NCI-H748 (cell line): ENCODE measurements at regions not wholly inside any gene's neighbourhood (a gene's known extent, or its start where the extent isn't known, plus 50 kb on each side); places are given as distances from the start of the nearest gene placed in this dataset.
"Not testable (repeated sequence)": the region's sequence is repeated elsewhere in the genome, so short reads cannot be mapped to it uniquely, and the experiment has no call there.

Source experiments
- DNase-seq: peaks from one replicate; lab custom pipeline; 2025; ENCODE audit not compliant: unreplicated experiment; lab: John Stamatoyannopoulos, UW

GRCh38 chr2:236346366-236346765 is 82.2 kb upstream of the ASB18 start:
- DNase-seq = no peak

GRCh38 chr2:236348279-236348678 is 84.1 kb upstream of the ASB18 start:
- no peak for DNase-seq

- DNase-seq = no peak
These were observed 84.8 kb upstream of the ASB18 start for GRCh38 chr2:236348976-236349375.

- no peak for DNase-seq
These were observed 86.2 kb upstream of the ASB18 start for GRCh38 chr2:236350426-236350825.

- no peak for DNase-seq
These were observed 87.8 kb upstream of the ASB18 start for GRCh38 chr2:236351966-236352525.

GRCh38 chr2:236352761-236353593 is 88.8 kb upstream of the ASB18 start:
- peak; percentile 47 for DNase-seq

GRCh38 chr2:236353594-236353942 is 89.4 kb upstream of the ASB18 start:
- DNase-seq = no peak

- no peak for DNase-seq
These were observed 90.1 kb upstream of the ASB18 start for GRCh38 chr2:236354056-236354940.

GRCh38 chr2:236354973-236355595 is 90.9 kb upstream of the ASB18 start:
- no peak for DNase-seq

GRCh38 chr2:236355911-236356310 is 91.7 kb upstream of the ASB18 start:
- DNase-seq = no peak

GRCh38 chr2:236356321-236356720 is 92.1 kb upstream of the ASB18 start:
- DNase-seq = not testable (repeated sequence)

- DNase-seq = not testable (repeated sequence)
These were observed 94.3 kb upstream of the ASB18 start for GRCh38 chr2:236358482-236358881.

- peak; percentile 23 for DNase-seq
These were observed 95.3 kb upstream of the ASB18 start for GRCh38 chr2:236359426-236360045.

- DNase-seq = no peak
These were observed 96.3 kb upstream of the ASB18 start for GRCh38 chr2:236360496-236360895.

GRCh38 chr2:236363711-236364277 is 99.6 kb upstream of the ASB18 start:
- no peak for DNase-seq

GRCh38 chr2:236365258-236366048 is 101.2 kb upstream of the ASB18 start:
- DNase-seq = no peak

- DNase-seq = no peak
These were observed 101.8 kb upstream of the ASB18 start for GRCh38 chr2:236366049-236366387.

GRCh38 chr2:236366397-236366796 is 102.2 kb upstream of the ASB18 start:
- DNase-seq = no peak

GRCh38 chr2:236367506-236368289 is 103.5 kb upstream of the ASB18 start:
- DNase-seq = peak; percentile 14
